Globus pallidus (tissue), 1 donor: ENCODE measurements at regions not wholly inside any gene's neighbourhood (a gene's known extent, or its start where the extent isn't known, plus 50 kb on each side); places are given as distances from the start of the nearest gene placed in this dataset.

Source experiments
- DNase-seq: peaks from one replicate; pipeline ENCODE4 v3.0.0-alpha.2; 2015; ENCODE audit warnings: low spot score

DNA sequence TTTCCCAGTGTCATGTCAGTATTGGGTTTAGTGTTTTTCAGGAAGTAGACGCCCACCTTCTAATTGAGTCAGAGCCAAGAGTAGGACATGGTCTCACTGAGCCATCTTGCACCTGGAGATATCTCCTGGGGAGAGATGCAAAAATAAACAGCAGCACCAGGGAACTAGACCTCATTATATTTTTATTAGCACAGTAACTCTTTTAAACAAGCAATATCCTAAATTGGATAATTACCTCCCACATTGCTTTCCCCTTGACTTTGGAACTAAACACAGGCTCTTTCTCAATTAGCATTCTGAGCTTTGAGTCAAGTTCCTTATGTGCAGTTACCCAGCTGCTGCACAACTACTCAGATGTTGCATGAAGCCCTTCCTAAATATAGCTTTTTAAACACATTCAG, 175.4 kb downstream of the IBTK start:
- no peak for DNase-seq

DNA sequence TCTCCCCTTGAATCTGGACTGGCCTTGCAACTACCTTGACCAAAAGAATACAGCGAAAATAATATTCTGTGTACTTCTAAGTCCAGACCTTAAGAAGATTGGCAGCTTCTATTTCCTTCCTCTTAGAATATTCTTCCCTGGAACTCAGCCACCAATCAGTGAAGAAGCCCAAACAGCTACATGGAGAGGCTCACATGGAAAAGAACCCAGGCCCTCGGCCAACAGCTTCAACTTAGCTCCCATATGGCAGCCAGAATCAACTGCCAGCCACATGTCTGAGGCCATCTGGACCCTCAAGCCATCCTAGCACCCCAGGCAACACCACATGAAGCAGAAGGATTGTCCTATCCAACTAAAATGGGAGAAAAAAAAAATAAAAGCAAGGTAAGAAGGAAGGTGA, 178.8 kb downstream of the IBTK start:
- DNase-seq, result no peak

DNA sequence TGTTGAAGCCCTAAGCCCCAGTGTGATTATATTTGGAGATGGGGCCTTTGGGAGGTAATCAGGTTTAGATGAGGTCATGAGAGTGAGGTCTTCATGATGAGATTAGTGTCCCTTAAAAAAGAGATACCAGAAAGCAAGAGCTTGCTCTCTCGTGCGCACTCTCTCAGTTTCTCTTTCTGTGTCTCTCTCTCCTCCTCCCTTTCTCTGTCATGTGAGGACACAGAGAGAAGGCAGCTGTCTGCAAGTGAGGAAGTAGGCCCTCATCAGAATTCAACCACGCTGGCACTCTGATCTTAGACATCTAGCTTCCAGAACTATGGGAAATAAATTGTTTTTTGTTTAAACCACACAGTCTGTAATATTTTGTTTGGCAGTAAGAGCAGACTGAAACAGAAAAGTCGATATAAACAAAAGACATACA, 180.5 kb downstream of the IBTK start:
- peak; percentile 47 for DNase-seq

DNA sequence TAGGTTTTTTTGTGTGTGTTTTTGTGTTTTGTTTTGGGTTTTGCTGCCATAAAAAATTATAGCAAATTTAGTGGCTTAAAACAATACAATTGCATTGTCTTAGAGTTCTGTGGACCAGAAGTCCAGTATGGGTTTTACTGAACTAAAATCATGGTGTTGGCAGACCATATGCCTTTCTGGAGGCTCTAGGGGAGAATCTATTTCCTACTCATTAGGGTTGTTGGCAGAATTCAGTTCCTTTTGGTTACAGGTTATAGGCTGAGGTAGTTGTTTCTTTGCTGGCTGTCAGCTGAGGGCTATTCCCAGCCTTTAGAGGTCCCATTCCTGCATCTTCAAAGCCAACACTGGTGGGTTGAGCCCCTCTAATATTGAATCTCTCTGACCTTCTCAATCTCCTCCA, 181.3 kb downstream of the IBTK start:
- DNase-seq, result no peak

DNA sequence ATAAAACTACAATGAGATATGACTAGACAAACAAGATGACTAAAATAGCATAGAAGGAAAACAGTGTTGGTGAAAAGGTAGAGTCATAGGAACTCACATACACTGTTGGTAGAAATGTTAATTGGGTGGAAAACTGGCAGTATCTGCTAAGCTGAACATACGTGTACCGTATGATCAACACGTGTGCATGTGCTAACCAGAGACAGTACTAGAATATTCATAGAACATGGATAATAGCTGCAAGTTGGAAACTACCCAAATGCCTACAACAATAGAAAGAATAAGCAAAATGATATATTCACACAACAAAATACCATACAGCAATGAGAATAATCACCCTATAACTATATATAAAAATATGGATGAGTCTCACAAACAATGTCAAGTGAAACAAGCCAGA, 184.0 kb downstream of the IBTK start:
- DNase-seq, result no peak

DNA sequence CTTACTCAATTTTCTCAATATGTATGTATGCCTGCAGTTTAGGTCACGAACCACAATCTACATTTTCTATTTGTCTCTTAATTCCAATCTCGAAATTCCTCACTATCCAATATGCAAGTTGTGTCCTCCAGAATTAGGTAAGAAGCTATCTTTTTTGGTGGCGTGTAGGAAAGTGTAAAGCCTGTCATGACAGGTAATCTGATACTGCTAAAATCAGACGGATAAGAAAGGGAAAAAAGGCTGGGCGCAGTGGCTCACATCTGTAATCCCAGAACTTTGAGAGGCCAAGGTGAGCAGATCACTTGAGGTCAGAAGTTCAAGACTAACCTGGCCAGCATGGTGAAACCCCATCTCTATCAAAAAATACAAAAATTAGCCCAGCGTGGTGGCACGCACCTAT, 185.3 kb downstream of the IBTK start:
- no peak for DNase-seq

DNA sequence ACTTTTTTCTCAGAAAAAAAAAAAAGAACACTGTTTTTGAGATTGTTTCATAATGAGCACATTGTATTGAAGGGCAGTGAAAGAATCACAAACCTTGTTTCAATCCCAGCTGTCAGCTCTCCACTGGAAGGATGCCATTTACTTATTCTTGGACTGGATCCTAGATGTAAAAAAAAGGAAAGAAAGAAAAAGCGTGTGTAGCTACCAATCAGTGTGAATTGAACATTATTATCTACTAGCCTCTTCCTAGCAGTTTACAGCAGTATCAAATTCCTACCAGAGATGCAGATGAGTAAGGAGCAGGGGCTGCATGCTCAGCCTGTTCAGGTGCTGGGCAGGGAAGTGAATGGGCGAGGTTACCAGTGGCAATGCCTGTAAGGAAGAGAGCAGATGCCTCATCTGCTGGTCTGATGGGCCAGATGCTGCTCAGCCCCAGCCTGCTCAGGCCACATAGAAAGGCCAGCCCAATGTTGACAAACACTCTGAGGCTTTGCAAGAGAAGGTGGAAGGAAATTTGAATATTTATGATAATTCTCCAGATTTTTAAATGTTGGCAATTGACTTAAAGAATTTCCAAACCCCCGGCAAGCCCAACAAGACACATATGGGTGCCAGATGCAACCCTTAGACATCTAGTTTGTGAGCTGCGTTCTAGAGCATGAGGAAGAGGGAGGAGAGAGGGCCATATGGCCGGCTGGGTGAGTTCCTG, 189.5 kb downstream of the IBTK start:
- DNase-seq, result peak; percentile 38

DNA sequence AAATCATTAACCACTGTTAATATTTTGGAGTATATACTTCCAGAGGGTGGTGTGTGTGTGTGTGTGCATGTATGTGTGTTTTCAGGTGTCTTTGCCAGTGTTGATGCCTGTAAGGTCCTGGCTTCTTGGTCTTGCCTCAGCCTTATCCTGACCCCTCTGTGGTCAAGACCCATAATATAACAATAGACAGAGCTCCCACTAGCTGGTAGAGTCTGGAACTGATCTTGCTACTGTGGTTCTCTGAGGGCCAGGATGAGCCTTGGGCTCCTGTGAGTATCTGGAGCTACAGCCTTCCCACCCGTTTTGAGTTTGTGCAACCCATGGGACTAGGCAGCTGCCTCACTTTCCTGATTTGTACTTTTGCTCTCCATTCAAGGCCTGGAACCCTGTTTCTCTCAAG, 191.0 kb downstream of the IBTK start:
- no peak for DNase-seq

DNA sequence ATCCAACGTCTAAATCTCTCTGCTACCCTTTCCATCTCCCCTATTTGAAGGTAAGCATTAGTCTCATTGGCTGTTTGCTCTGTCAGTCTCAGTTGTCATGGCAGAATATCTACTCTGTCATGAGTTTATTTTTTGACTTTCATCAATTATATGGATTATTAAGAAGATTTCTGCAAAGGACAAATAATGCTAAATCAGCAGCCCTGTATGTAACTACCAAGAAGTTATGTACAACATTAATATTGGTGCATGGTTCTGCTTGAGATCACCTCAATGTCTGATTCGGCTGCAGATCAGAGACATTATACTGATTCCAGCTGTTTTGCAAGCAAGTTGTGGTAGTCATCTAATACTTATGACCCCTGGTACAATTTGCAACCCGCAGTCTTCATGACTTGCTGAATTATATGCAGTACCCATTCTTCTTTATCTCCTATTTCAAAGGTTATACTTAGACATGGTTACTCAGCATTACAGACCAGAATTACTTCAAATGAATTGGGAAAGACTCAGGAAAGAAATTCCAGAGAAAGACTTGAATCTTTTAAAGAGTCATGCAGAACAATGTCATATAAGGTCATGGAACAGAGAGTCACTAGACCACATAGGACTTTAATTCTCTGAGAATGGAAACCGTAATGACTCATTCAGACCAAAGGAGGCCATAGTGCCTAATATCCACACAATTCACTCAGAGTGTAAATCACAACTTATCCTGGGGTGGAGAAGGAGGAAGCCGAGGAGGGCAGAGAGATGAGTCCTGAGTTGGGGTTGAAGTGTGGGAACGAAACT, 201.4 kb downstream of the IBTK start:
- DNase-seq, result no peak

DNA sequence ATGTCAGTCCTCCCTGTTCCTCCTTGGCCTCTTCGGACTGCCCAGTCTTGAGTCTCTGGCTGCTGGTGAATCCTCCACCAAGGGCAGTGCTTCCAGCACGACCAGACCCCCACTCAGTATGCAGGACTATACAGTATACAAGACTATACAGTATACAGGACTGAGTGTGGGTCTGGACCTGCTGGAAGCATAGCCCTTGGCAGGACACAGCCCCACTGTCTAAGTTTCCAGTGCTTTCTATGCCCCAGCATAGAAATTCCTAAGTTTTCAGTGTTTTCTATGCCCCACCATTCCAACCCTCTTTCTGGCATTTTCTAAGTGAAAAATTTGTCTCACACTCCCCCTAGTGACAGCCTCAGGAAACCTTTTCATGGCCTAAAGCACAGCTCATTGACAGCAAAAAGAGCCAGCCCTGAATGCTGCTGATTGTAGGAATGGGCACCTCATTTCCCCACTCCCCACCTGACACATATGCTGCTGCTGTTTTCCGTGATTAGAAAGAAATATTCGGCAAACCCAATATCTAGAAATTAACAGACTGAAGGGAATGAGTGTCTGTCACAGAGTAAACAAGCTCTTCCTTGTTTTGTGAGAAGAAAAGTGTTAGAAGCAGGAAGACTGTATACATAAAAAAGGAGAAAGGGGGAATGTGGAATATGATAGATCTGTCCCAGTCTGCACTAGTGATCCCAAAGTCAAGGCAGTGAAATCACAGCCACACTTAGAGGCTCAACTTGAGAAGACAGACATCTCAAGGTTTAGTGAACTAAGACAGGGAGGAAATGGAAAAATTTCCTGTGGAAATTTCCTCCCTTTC, 206.9 kb downstream of the IBTK start:
- DNase-seq, result peak; percentile 62

DNA sequence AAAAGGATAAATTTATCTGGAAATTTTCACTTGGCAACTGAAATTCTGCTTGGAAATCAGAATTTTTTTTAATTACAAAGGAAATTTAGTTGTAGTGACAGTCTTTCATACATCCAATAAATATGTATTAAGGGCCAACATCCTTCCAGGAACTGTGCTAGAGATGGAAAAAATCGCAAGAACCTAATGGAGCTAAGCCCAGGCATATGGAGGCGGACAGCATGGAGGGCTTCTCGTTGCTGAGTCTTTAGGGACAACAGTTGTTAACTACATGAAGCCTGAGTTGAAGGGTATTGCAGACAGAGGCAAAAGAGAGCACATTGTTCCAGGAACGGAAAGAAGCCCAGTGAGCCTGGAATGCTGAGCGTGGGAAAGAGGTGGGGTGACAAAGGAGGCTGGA, 208.9 kb downstream of the IBTK start:
- no peak for DNase-seq

DNA sequence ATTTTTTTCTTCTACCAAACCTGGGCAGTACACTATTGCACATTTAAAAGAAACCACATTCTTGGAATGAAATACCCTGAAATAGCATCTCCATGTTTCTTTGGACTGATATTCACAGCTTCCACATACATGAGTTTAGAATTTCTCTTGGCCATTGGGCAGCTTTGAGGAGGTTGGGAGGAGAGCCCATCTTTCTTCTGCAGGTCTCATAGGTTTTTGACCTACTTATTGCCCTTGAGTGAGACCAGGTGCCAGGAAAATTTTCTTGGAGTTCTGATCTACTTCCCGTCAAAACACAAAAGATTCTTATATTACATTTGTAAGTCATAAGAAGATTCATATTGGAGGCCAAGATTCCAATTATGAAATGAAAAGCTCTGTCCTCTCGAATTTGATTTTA, 212.0 kb downstream of the IBTK start:
- DNase-seq, result no peak

DNA sequence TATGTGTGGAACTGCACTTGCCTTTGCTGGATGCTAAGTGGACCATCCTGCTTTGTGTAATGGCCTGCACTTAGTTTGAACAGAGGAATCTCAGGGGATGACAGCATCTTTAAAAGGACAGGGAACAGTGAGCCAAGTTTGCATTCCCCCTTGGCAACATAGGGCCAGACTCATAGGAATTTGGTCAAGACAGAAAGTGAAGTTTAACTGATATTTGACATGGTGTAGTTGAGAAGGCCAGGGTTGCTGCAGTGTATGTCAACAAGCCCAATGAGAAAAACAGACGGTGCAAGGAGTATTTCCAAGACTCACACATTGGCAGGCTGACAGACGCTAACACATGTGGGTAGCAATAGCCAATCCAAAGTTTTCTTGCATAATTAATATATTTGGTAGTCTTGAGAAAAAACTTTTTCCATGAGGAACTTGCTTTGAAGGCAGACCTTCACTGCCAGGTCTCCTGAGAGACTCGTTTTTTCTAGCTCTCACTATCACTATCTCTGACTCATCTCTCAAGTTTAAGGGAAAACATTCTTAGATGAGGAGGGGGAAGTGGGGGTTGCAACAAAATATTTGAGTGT, 213.8 kb downstream of the IBTK start:
- no peak for DNase-seq

DNA sequence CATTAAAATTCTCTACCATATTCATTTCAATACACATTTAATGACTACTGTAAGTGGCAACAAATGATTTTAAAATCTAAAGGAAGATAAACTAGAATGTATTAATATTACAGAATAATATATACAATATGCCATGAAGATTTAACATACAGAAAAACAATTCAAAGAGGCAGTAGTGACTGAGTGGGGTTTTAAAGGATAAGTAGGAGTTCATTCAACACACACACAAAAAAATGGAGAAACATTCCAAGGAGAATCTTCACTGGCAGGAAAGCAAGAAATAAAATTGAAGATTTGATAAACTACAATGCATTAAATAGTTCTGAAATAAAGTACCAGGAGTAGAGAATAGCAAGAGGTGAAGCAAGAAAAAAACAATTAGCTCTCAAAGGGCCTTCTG, 215.1 kb downstream of the IBTK start:
- DNase-seq, result no peak

DNA sequence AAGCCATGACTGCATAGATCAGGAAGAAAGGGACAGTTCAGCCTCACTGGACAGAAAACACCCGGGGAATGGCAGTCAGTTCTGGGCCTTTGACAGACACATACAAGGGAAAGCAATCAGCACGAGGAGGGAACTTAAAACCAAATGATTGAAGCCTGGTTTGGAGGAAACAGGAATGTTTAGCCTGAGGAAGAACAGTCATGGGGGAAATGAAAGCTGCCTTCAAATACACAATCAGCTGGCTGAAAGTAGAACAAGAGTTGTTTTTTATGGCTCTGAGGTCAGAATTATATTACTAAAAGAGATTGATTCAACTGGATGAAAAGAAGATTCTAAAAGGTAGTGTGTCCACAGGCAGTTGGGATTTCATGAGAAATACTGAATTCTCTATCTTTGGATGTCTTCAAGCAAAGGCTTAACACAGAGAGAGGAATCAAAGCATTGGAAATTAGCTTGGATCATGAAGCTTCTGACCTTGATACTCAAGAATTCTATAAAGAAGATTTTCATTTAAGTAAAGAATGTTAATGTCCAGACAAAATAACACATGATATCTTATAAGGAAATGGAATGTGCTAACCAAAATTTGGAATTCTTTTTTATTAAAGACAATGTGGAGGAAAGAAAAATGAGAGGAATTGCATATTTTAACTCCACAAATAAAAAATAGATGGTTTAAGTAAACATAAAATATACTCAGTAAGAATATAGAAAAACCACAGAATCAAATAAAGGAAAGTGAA, 216.6 kb downstream of the IBTK start:
- DNase-seq, result peak; percentile 20

DNA sequence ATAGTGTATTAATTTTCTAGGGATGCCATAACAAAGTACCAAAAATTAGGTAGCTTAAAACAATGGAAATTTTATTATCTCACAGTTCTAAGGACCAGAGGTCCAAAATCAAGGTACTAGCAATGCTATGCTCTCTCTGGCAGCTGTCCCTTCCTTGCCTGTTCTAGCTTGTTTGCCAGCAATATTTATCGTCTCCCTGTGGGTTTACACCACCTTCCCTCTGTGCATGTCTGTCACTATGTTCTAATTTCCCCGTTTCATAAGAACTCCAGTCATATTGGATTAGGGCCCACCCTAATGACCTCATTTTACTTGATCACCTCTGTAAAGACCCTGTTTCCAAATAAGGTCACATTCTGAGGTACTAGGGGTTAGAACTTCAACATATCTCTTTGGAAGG, 217.2 kb downstream of the IBTK start:
- DNase-seq, result no peak

DNA sequence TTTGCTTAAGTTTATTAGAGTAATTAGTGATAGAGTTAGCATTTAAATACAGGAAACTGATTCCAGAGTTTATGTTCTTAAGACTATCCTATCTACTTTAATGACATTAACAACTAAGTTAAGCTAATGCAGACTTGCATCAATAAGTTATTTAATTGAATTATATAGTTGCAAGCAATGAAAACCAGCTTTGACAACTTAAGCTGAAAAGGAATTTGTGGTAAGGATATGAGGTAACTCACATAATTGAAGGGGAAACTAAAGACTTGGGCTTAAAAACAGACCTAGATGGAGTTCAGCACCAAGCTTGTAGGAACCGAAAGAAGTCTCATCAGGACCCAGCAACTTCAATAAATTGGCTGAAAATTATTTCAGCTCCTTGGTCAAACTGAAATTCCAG, 222.3 kb downstream of the IBTK start:
- DNase-seq, result no peak

DNA sequence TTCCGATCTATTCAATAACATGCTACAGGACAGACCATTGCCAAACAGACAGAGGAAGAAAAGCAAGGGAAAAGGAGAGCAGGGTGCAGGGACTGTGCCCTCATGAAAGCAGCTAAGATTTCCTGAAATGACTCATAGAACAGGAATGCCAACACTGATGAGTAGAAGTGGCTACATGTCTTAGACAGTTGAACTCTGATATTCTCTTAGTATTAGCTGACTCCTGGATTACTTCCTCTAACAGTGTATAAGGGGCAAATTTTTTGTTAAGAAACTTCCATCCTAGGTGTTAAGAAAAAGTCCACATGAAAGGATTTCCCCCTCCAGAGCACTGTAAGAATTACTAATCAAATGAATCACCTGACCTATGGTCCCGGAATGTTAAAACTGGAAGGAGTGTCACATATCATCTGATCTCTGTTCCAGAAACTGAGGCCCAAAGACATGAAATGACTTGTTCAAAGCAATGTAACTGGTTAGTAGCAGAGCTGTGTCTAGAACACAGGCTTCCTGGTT, 224.9 kb downstream of the IBTK start:
- DNase-seq, result no peak

DNA sequence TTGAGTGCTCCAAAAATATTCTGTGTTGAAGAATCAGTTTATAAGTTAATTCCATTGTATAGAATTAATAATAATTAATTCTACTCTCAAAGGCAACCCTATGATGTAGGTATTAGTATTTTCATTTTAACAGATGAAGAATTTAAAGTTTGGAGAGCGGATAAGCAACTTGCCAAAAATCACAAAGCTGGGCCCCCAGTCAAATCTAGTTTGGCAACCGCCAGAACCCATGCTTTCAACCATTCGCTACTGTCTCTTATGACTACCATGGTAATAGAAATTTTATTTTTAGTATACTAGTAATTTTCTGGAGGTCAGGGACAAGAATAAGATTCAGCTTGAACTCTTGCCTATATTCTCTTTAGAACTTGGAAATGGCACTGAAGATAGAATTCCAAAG, 229.8 kb downstream of the IBTK start:
- DNase-seq, result no peak

DNA sequence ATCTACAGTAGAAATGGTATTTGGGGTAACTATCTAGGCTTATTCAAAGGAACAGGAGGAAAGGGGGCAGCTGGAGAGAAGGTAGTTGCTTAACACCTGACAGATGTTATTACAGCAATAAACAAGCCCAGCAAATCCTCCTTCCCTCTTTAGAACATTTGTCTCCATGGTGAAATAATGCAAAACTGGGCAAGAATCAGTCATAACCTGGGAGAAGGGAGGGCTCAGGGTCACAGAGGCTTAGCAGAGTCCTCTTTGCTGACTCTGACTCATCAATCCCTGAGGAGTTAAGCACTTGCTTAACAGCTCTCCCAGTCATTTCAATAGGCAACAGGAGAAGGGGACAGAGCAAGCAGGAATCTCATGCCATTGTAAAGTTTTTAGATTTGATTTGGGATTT, 230.3 kb downstream of the IBTK start:
- no peak for DNase-seq

DNA sequence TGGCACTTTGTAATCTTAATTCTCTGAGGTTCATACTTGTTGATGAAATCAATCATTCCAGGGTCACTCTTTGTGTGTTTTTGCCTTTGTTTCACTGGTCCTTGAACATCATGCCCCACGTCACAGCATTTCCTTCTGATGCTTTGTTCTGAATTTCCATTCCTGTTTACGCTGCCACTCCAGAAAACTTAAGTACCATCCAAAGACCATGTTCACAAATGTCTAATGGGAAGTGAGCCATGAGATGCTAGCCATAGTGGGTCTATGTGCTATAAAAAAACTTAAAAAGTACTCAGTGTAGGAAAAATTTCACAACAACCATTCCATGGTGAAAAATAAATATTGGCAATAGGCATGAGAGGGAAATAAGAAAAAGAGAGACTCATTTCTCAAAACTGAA, 232.0 kb downstream of the IBTK start:
- DNase-seq, result no peak

DNA sequence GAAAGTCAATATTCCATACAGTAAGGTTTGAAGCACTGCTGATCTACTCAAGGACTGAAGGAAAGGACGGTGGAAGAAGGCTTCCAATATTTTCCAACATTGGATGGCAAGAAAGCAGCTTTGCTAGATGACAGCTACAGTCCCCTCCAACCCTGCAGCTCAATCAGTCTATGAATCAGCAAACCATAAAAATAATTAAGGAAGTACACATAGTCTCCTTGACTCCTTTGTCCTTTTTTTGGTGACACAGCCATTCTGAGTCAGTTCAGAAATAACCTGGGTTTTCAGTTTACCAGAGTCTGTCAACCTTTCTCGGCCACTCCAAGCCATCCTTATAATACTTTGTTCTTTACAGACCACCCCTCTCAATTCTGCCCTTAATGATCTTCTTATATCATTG, 232.5 kb downstream of the IBTK start:
- no peak for DNase-seq
